IMR-90 (cell line): ENCODE measurements at regions not wholly inside any gene's neighbourhood (a gene's known extent, or its start where the extent isn't known, plus 50 kb on each side); places are given as distances from the start of the nearest gene placed in this dataset.
"Not testable (repeated sequence)": the region's sequence is repeated elsewhere in the genome, so short reads cannot be mapped to it uniquely, and the experiment has no call there.

Experiments used
- POLR2A ChIP-seq: IDR thresholded peaks from 2 replicates; pipeline ENCODE4 v1.6.1; 2012; ENCODE audit warnings: mild to moderate bottlenecking, low read depth, low read length
- TF ChIP-seq, protein P1 (sequence below): conservative IDR thresholded peaks from 2 replicates; pipeline ENCODE4 v1.5.1; 2012; ENCODE audit warnings: mild to moderate bottlenecking, low read depth, low read length, improper control_type of control experiment
- TF ChIP-seq, protein P2 (sequence below): fragments of 150-350 bp; IDR thresholded peaks from 2 replicates; pipeline ENCODE4 v1.6.1; 2017; ENCODE audit warnings: mild to moderate bottlenecking, antibody characterized with exemption, low read length, low read depth

DNA sequence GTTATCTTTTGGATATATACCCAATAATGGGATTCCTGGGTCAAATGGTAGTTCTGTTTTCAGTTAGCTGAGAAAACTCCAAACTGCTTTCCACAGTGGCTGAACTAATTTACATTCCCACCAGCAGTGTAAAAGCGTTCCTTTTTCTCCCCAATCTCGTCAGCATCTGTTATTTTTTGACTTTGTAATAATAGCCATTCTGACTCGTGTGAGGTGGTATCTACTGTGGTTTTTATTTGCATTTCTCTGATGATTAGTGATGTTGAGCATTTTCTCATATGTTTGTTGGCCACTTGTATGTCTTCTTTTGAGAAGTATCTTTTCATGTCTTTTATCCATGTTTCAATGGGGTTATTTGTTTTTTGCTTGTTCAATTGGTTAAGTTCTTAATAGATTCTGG lies 82.1 kb upstream of the ABCA1 start:
- TF ChIP-seq, protein P1, sequence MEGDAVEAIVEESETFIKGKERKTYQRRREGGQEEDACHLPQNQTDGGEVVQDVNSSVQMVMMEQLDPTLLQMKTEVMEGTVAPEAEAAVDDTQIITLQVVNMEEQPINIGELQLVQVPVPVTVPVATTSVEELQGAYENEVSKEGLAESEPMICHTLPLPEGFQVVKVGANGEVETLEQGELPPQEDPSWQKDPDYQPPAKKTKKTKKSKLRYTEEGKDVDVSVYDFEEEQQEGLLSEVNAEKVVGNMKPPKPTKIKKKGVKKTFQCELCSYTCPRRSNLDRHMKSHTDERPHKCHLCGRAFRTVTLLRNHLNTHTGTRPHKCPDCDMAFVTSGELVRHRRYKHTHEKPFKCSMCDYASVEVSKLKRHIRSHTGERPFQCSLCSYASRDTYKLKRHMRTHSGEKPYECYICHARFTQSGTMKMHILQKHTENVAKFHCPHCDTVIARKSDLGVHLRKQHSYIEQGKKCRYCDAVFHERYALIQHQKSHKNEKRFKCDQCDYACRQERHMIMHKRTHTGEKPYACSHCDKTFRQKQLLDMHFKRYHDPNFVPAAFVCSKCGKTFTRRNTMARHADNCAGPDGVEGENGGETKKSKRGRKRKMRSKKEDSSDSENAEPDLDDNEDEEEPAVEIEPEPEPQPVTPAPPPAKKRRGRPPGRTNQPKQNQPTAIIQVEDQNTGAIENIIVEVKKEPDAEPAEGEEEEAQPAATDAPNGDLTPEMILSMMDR = not testable (repeated sequence)
- TF ChIP-seq, protein P2, sequence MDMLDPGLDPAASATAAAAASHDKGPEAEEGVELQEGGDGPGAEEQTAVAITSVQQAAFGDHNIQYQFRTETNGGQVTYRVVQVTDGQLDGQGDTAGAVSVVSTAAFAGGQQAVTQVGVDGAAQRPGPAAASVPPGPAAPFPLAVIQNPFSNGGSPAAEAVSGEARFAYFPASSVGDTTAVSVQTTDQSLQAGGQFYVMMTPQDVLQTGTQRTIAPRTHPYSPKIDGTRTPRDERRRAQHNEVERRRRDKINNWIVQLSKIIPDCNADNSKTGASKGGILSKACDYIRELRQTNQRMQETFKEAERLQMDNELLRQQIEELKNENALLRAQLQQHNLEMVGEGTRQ = not testable (repeated sequence)
- TF ChIP-seq POLR2A = not testable (repeated sequence)
